ENCODE measurements at regions not wholly inside any gene's neighbourhood (a gene's known extent, or its start where the extent isn't known, plus 50 kb on each side); places are given as distances from the start of the nearest gene placed in this dataset.

DNA sequence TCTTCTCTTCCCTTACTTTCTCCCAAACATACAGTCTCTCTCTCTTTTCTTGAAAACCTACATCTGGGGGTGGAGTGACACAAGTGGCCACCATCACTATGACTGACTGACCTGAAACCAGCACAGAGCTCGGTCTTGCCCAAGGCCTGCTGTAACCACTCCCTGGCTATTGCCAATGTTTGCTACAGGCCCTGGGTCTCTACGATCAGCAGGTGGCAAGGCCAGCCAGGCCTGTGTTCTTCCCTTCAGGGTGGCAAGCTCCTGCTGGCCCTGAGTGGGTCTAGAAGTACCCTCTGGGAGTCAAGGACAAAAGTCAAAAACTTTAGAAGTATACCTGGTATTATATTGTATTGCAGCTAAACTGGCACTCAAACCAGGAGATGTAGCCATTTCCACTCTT is 140.9 kb upstream of the TGFBR2 start:
- H3K4me3 ChIP-seq = no peak overlapping the region
- TF ChIP-seq POLR2A (IDR thresholded peaks at IDR 0.05) = no peak
- no peak for TF ChIP-seq CTCF (IDR thresholded peaks at IDR 0.05)
- H3K4me1 ChIP-seq = no peaks in the 10 kb centered on the region
- no peak overlapping the region for H3K27ac ChIP-seq
- no peaks in the 10 kb centered on the region for H3K36me3 ChIP-seq
- no peaks in the 10 kb centered on the region for H3K9me3 ChIP-seq
- no peaks in the 10 kb centered on the region for H3K27me3 ChIP-seq
- DNase-seq = no peak

GRCh38 chr3:30467596-30468238 is 138.7 kb upstream of the TGFBR2 start:
- no peaks in the 10 kb centered on the region for H3K27me3 ChIP-seq
- H3K4me3 ChIP-seq = no peak overlapping the region
- no peaks in the 10 kb centered on the region for H3K4me1 ChIP-seq
- H3K36me3 ChIP-seq = no peaks in the 10 kb centered on the region
- H3K27ac ChIP-seq = no peak overlapping the region
- no peak for TF ChIP-seq CTCF (IDR thresholded peaks at IDR 0.05)
- no peaks in the 10 kb centered on the region for H3K9me3 ChIP-seq
- no peak for DNase-seq

DNA sequence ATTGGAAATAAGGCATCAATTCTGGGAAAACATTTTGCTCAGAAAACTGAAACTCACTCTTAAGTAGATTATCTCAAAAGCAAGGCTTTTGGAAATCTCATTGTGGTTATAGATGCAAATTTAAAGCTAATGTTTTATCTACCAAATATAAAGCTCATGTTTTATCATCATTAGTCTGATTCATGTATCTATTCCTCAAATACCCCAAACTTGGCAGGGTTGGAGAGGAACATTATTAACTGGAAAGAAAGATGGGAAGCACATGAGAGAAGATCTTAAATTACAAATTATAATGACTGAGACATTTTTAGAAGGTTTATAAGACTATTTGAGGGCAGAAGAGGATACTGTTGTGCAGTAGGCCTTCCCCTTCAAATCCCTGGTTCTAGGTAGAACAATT is 137.3 kb upstream of the TGFBR2 start:
- no peak overlapping the region for H3K4me3 ChIP-seq
- no peaks in the 10 kb centered on the region for H3K9me3 ChIP-seq
- TF ChIP-seq CTCF (IDR thresholded peaks at IDR 0.05) (no peak), POLR2A (IDR thresholded peaks at IDR 0.05) (no peak)
- H3K4me1 ChIP-seq = no peaks in the 10 kb centered on the region
- H3K27me3 ChIP-seq = no peaks in the 10 kb centered on the region
- no peak overlapping the region for H3K27ac ChIP-seq
- DNase-seq = no peak
- H3K36me3 ChIP-seq = no peaks in the 10 kb centered on the region

DNA sequence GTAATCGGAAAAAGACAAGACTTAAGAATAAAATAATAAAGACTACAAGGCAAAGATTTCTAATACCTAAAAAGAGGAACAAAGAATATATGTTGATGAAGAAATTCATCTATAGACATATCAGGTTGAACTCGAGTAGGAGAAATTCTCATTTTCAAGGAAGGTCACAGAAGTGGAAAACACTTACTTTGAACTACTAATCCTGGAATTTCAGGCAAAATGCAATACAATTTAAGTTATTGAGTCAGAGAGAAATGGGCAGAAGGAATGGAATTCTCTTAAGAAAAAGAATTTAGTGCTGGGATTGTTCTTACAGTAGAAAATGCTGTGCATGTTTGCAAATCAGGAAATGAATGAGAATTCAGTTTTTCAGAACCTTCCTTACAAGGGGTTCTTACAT is 135.9 kb upstream of the TGFBR2 start:
- Histone ChIP-seq H3K4me1 (no peaks in the 10 kb centered on the region), H3K4me3 (no peak overlapping the region), H3K27ac (no peak overlapping the region), H3K36me3 (no peaks in the 10 kb centered on the region), H3K27me3 (no peaks in the 10 kb centered on the region), H3K9me3 (no peaks in the 10 kb centered on the region)
- no peak for DNase-seq
- TF ChIP-seq POLR2A (IDR thresholded peaks at IDR 0.05) (no peak), CTCF (IDR thresholded peaks at IDR 0.05) (no peak)

- Histone ChIP-seq H3K9me3 (no peaks in the 10 kb centered on the region), H3K27me3 (no peaks in the 10 kb centered on the region), H3K4me3 (no peak overlapping the region), H3K4me1 (peaks cover 0 to 1% (median 0%) of the 10 kb centered on the region in 4 donors), H3K36me3 (no peaks in the 10 kb centered on the region), H3K27ac (no peak overlapping the region)
- DNase-seq = no peak
- TF ChIP-seq CTCF (IDR thresholded peaks at IDR 0.05) = no peak
- no peak for TF ChIP-seq POLR2A (IDR thresholded peaks at IDR 0.05)
These were observed 135.3 kb upstream of the TGFBR2 start for GRCh38 chr3:30471066-30471465.

All from Peyer's patch (tissue), 4 donors.